ENCODE measurements at regions not wholly inside any gene's neighbourhood (a gene's known extent, or its start where the extent isn't known, plus 50 kb on each side); places are given as distances from the start of the nearest gene placed in this dataset.
"Not testable (repeated sequence)": the region's sequence is repeated elsewhere in the genome, so short reads cannot be mapped to it uniquely, and the experiment has no call there.

DNA sequence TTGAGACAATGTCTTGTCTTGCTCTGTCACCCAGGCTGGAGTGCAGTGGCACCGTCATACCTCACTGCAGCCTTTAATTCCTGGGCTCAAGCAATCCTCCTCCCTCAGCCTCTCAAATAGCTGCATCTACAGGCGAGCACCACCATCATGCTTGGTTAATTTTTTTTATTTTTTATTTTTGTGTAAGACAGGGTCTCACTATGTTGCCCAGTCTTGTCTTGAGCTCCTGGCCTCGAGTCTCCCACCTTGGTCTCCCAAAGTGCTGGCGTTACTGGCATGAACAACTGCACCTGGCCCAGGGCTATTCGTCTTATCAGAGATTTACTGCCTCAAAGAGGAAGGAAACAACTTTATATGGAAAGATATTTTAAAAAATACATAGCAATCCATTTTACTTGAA is 102.8 kb upstream of the NUPR2 start:
- DNase-seq (ENCODE audit: low spot score): no peak

- no peak for DNase-seq (ENCODE audit: low spot score)
Observed at GRCh38 chr7:56218510-56218909, 102.3 kb upstream of the NUPR2 start.

DNA sequence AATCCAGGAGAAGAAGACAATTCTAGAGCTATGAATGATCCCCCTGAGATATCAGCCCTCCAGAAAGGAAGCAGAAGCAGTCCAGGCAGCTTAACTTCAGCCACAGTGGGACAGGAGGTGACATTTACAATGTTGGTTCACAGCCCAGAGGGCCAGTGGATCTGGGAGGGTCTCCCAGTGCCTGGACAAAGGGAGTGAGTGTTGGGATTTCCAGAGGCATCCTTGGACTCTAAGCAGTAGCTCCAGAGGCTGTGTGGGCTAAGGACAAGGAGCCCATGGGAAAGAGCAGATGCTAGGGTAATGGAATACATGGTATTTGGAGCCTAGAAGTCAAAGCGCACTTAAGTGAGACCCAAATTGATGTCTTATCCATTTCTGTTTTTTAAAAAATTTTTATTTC is 97.4 kb upstream of the NUPR2 start:
- DNase-seq (ENCODE audit: low spot score): no peak

GRCh38 chr7:56206420-56206819 is 90.2 kb upstream of the NUPR2 start:
- DNase-seq (ENCODE audit: low spot score): no peak

- no peak for DNase-seq (ENCODE audit: low spot score)
Observed at GRCh38 chr7:56199639-56200038, 83.4 kb upstream of the NUPR2 start.

GRCh38 chr7:56196195-56196594 is 80.0 kb upstream of the NUPR2 start:
- DNase-seq (ENCODE audit: low spot score): not testable (repeated sequence)

DNA sequence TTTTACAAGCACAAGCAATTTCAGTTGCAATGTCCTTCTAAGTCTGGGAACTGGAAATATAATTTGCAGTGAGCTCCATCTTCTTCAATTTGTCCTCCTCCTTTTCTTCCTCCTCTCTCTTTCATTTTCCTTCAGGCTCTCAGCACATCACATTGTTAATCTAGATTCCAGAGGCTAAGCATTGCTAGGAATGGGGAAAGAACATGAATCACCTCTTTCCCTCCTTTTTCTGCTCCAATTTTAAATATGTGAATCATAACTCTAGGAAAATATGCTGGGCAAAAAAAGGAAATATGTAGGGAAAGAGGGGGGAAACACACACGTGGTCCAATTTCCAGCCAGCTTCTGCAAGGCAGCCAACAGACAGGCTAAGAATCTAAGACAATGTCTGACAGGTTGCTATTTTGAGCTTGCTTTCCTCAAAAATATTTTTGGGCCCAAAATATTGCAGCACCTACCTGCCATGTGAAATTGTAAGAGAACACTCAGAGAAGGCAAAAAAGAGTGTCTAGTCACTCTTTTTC is 72.7 kb upstream of the NUPR2 start:
- no peak for DNase-seq (ENCODE audit: low spot score)

- DNase-seq (ENCODE audit: low spot score): no peak
Observed at GRCh38 chr7:56188376-56188775, 72.2 kb upstream of the NUPR2 start.

DNA sequence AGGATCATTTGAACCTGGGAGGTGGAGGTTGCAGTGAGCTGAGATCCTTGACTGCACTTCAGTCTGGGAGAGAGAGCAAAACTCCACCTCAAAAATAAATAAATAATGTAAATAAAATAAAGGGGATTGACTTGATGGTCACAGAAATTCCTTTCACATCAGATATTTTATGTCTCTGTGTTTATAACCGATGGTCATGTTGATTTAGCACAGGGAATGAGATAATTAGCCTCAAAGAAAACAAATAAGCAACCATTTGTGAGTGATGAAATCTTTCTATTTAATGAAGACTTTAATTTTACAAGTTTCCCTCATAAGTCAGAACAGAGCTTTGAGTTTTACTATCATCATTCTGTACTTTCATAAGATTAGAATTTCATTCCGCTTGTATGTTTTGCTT is 64.8 kb upstream of the NUPR2 start:
- no peak for DNase-seq (ENCODE audit: low spot score)

DNA sequence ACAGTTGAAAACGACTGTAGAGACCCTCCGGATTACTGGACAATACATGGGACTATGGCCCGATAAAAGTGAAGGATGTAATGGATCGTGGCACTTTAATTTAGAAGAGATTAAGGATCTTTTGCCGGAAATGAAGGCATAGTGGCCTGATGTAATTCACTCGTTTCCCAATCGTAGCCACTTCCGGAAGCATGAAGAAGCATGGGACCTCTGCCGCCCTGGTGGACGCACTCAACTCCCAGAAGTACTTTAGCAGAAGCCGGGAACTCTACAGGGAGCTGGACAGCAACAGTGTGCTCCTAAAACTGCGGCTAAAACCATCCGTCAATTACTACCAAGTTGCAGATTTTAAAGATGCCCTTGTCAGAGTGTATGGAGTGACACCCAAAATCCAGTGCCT is 59.6 kb upstream of the NUPR2 start:
- DNase-seq (ENCODE audit: low spot score): no peak

GRCh38 chr7:56174875-56175760 is 58.9 kb upstream of the NUPR2 start:
- DNase-seq (ENCODE audit: low spot score): no peak

- DNase-seq (ENCODE audit: low spot score): no peak
Observed at GRCh38 chr7:56174346-56174874, 58.2 kb upstream of the NUPR2 start.
